Ishikawa (cell line): ENCODE measurements at regions not wholly inside any gene's neighbourhood (a gene's known extent, or its start where the extent isn't known, plus 50 kb on each side); places are given as distances from the start of the nearest gene placed in this dataset.

Experiments
- CEBPB ChIP-seq: IDR thresholded peaks from 2 replicates; pipeline ENCODE4 v1.6.1; 2012
- CREB1 ChIP-seq: IDR thresholded peaks from 2 replicates; pipeline ENCODE4 v1.6.1; 2012; ENCODE audit warnings: low read depth
- EGR1 ChIP-seq: IDR thresholded peaks from 2 replicates; pipeline ENCODE4 v1.6.1; 2012
- EP300 ChIP-seq: IDR thresholded peaks from 2 replicates; pipeline ENCODE4 v1.6.1; 2012; ENCODE audit warnings: borderline replicate concordance
- FOXM1 ChIP-seq: IDR thresholded peaks from 2 replicates; pipeline ENCODE4 v1.6.1; 2012; ENCODE audit warnings: low read depth, borderline replicate concordance
- NFIC ChIP-seq: IDR thresholded peaks from 2 replicates; pipeline ENCODE4 v1.6.1; 2012
- RAD21 ChIP-seq: IDR thresholded peaks from 2 replicates; pipeline ENCODE4 v1.6.1; 2012; ENCODE audit warnings: low read depth
- TAF1 ChIP-seq: IDR thresholded peaks from 2 replicates; pipeline ENCODE4 v1.6.1; 2012; ENCODE audit warnings: low read depth, mild to moderate bottlenecking
- TCF12 ChIP-seq: IDR thresholded peaks from 2 replicates; pipeline ENCODE4 v1.6.1; 2012; ENCODE audit warnings: low read depth
- TEAD4 ChIP-seq: IDR thresholded peaks from 2 replicates; pipeline ENCODE4 v1.6.1; 2012
- YY1 ChIP-seq: IDR thresholded peaks from 2 replicates; pipeline ENCODE4 v1.6.1; 2012; ENCODE audit warnings: low read depth
- ZBTB7A ChIP-seq: IDR thresholded peaks from 2 replicates; pipeline ENCODE4 v1.6.1; 2012; ENCODE audit warnings: low read depth
- TF ChIP-seq, protein P1 (sequence below): IDR thresholded peaks from 2 replicates; pipeline ENCODE4 v1.6.1; 2012
- TF ChIP-seq, protein P2 (sequence below): IDR thresholded peaks from 2 replicates; pipeline ENCODE4 v1.6.1; 2012
- TF ChIP-seq, protein P3 (sequence below): IDR thresholded peaks from 2 replicates; pipeline ENCODE4 v1.6.1; 2012; ENCODE audit warnings: low read depth, mild to moderate bottlenecking

DNA sequence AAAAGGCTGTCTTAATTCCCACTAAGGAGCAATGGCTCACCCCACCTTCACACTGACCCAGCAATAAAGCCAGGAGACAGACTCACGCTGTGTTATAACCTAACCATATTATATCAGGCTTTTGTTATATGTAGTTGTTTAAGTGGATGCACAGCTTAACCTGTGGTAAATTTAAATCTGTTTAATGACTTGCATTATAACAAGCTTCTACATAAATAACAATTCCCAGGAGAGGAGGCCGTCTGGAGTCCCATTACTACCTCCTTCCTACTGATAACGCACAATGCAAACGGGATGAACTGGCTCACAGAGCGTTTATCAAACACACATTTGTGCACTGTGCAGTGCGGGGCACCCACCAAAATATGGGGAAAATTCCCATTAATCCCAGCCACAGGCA lies 102.1 kb upstream of the MGMT start:
- TF ChIP-seq CEBPB (no peak), CREB1 (no peak), EGR1 (no peak), NFIC (no peak), TEAD4 (no peak), FOXM1 (no peak)
- TF ChIP-seq, protein P1, sequence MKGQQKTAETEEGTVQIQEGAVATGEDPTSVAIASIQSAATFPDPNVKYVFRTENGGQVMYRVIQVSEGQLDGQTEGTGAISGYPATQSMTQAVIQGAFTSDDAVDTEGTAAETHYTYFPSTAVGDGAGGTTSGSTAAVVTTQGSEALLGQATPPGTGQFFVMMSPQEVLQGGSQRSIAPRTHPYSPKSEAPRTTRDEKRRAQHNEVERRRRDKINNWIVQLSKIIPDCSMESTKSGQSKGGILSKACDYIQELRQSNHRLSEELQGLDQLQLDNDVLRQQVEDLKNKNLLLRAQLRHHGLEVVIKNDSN = no peak
- TF ChIP-seq, protein P2, sequence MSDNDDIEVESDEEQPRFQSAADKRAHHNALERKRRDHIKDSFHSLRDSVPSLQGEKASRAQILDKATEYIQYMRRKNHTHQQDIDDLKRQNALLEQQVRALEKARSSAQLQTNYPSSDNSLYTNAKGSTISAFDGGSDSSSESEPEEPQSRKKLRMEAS = no peak

DNA sequence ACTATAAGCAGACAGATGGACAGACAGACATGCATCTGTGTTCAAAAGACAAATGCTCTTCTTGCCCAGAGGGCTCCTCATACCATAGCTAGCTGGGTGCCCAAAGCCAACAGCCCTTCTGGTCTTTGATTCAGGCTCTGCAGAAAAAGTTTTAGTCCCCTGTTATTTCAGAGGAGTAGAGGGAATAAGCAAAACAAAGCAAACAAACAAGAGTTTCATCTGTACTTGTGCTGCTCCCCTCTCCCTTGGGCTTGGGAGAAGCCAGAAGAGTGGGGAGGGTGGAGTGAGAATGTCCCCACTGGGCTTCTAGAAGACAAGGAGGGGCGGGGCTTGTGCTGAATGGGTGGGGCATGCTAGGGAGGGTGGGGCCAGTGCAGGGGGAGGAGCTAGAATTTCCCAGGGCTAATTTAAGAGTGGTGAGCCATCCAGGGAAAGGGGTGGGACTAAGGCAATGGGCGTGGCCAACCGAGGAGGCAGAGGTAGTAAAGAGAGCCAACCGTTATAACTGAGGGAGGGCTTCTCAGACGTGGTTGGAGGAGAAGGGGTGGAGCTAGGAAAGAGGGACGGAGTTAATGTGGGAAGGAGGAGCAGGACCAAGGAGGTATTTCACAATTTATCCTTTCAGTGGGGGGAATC lies 101.2 kb upstream of the MGMT start:
- TF ChIP-seq TEAD4 (no peak), EGR1 (no peak), CEBPB (no peak), EP300 (no peak), RAD21 (no peak), ZBTB7A (no peak), TAF1 (no peak), YY1 (no peak), TCF12 (no peak), FOXM1 (no peak), NFIC (no peak), CREB1 (no peak)
- TF ChIP-seq, protein P1 = no peak
- TF ChIP-seq, protein P2 = no peak
- TF ChIP-seq, protein P3, sequence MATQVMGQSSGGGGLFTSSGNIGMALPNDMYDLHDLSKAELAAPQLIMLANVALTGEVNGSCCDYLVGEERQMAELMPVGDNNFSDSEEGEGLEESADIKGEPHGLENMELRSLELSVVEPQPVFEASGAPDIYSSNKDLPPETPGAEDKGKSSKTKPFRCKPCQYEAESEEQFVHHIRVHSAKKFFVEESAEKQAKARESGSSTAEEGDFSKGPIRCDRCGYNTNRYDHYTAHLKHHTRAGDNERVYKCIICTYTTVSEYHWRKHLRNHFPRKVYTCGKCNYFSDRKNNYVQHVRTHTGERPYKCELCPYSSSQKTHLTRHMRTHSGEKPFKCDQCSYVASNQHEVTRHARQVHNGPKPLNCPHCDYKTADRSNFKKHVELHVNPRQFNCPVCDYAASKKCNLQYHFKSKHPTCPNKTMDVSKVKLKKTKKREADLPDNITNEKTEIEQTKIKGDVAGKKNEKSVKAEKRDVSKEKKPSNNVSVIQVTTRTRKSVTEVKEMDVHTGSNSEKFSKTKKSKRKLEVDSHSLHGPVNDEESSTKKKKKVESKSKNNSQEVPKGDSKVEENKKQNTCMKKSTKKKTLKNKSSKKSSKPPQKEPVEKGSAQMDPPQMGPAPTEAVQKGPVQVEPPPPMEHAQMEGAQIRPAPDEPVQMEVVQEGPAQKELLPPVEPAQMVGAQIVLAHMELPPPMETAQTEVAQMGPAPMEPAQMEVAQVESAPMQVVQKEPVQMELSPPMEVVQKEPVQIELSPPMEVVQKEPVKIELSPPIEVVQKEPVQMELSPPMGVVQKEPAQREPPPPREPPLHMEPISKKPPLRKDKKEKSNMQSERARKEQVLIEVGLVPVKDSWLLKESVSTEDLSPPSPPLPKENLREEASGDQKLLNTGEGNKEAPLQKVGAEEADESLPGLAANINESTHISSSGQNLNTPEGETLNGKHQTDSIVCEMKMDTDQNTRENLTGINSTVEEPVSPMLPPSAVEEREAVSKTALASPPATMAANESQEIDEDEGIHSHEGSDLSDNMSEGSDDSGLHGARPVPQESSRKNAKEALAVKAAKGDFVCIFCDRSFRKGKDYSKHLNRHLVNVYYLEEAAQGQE = no peak

DNA sequence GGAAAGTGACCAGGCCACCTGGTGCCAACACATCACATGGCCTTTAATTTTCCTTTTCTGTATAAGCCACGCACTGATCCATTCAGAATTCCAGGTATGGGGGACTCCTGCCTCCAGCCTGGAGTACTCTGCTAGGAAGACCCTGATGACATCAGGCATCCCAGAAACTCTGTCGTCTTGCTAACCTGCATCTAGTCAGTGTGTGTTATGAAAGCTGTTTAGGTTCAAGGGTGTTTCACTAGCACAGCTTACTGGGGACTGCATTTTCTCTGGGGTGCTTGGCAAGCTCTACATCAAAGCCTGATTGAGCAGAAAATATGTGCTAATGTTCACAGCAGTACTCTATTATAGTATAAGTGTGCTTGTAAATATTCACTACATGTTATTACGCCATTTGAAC lies 100.6 kb upstream of the MGMT start:
- TF ChIP-seq, protein P1 = no peak
- TF ChIP-seq CEBPB (no peak), EGR1 (no peak), TEAD4 (no peak), CREB1 (no peak), RAD21 (no peak), YY1 (no peak)

DNA sequence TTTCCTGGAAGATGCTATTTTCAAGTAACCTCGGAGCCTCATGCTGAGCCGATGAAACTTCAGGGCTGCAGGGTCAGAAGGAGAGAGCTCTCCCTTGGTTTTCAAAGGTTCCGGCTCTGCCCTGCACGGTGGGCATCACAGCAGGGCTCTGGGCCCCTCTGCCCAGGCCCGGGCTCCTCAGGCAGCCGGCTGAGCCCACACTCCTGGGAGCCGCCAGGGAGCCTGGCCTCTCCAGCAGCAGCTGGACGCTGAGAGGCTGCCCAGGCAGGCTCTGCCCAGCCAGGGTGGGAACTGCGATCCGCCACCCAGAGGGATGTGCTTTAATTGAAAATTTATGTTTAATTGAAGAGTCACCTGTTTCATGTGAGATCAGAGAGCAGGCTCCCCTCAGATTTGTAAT lies 97.5 kb upstream of the MGMT start:
- TF ChIP-seq FOXM1 = no peak
- no peak for TF ChIP-seq TAF1
- TF ChIP-seq CEBPB = no peak
- no peak for TF ChIP-seq YY1
- TF ChIP-seq, protein P1 = no peak
- TF ChIP-seq RAD21 = no peak
- TF ChIP-seq, protein P3 = no peak
- TF ChIP-seq NFIC = no peak
- TF ChIP-seq CREB1 = no peak
- no peak for TF ChIP-seq TEAD4

DNA sequence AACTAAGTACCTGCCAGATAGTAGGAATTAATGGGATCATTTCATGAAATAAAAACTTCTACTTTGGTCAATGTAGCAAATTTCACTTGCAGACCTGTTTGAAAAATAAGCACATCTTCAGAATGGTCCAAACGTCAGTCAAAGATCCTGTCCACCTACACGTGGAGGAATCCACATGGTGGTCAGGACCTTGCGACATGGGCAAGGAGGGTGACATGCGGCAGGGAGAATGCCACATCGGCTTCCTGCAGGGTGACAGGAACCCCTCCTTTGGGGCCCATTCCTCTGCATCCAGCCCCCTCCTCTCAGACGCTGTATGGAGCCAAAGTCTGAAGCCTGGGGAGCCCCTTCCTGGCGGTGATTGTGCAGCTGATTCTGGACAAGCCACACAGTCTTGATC lies 95.5 kb upstream of the MGMT start:
- TF ChIP-seq, protein P2 = no peak
- TF ChIP-seq RAD21 (no peak), ZBTB7A (no peak), EGR1 (no peak), YY1 (no peak), TEAD4 (no peak), CREB1 (no peak), FOXM1 (no peak), CEBPB (no peak), NFIC (no peak)
- TF ChIP-seq, protein P3 = no peak
- TF ChIP-seq, protein P1 = no peak
